ENCODE measurements at regions not wholly inside any gene's neighbourhood (a gene's known extent, or its start where the extent isn't known, plus 50 kb on each side); places are given as distances from the start of the nearest gene placed in this dataset.
"Not testable (repeated sequence)": the region's sequence is repeated elsewhere in the genome, so short reads cannot be mapped to it uniquely, and the experiment has no call there.

GRCh38 chr2:111375320-111375883, 254.7 kb downstream of the BCL2L11 start:
- not testable (repeated sequence) for H2BK120ac ChIP-seq (ENCODE audit: low read depth, low read length, poor library complexity, severe bottlenecking); H3K9me3 Mint-ChIP-seq; H3K4me2 ChIP-seq (ENCODE audit: insufficient read depth, insufficient read length, low read length); H3K27ac ChIP-seq (ENCODE audit: insufficient read length, low read depth, low read length); H3K79me1 ChIP-seq (ENCODE audit: insufficient read depth, low read depth, low read length, poor library complexity, severe bottlenecking); H3K56ac ChIP-seq (ENCODE audit: insufficient read length, low read depth, low read length); H3K4me1 ChIP-seq (ENCODE audit: insufficient read depth, low read length); H3K9me3 ChIP-seq (ENCODE audit: control insufficient read depth, low read depth, low read length); H2AK5ac ChIP-seq (ENCODE audit: insufficient read length, low read length); H3K23ac ChIP-seq (ENCODE audit: insufficient read length, low read depth, low read length); H3K27ac Mint-ChIP-seq; H3K23me2 ChIP-seq (ENCODE audit: insufficient read length, low read depth, low read length, poor library complexity, severe bottlenecking); H3K9ac ChIP-seq (ENCODE audit: extremely low read depth, insufficient read length, low read length); H3K14ac ChIP-seq (ENCODE audit: insufficient read depth, low read length); H4K8ac ChIP-seq (replicated peaks; ENCODE audit: insufficient read length, low read depth, low read length); H3K4ac ChIP-seq (ENCODE audit: low read depth, low read length); H3K4me1 Mint-ChIP-seq; H3T11ph ChIP-seq (ENCODE audit: low read length); H3K36me3 Mint-ChIP-seq (ENCODE audit: insufficient read depth in 1 of 3, low read depth in 3 of 3); H3K27me3 ChIP-seq (ENCODE audit: insufficient read depth, low read length); H3K18ac ChIP-seq (ENCODE audit: insufficient read length, low read depth, low read length); H4K20me1 ChIP-seq (ENCODE audit: control insufficient read depth, insufficient read depth, insufficient read length); H2BK15ac ChIP-seq (ENCODE audit: low read depth, low read length); H2AFZ ChIP-seq (ENCODE audit: low read length); H2BK12ac ChIP-seq (ENCODE audit: insufficient read length, low read depth, low read length); H2BK20ac ChIP-seq (ENCODE audit: low read depth, low read length, poor library complexity, severe bottlenecking); DNase-seq; H3K4me3 Mint-ChIP-seq; H2BK5ac ChIP-seq (ENCODE audit: insufficient read length, low read length); H3K27me3 Mint-ChIP-seq (ENCODE audit: low read depth); H4K91ac ChIP-seq (ENCODE audit: insufficient read length, low read depth, low read length); H3K79me2 ChIP-seq (ENCODE audit: insufficient read depth, low read length); H4K5ac ChIP-seq (ENCODE audit: insufficient read length, low read depth, low read length)
- WGBS (ENCODE audit: extremely low coverage, insufficient read length, low lambda C conversion rate), result no CpG with 5 or more reads among the region's 8 CpGs

- not testable (repeated sequence) for H3K4me1 Mint-ChIP-seq; H2BK20ac ChIP-seq (ENCODE audit: low read depth, low read length, poor library complexity, severe bottlenecking); H3K14ac ChIP-seq (ENCODE audit: insufficient read depth, low read length); H3K56ac ChIP-seq (ENCODE audit: insufficient read length, low read depth, low read length); H3T11ph ChIP-seq (ENCODE audit: low read length); H3K36me3 Mint-ChIP-seq (ENCODE audit: insufficient read depth in 1 of 3, low read depth in 3 of 3); H3K27me3 Mint-ChIP-seq (ENCODE audit: low read depth); H2AK5ac ChIP-seq (ENCODE audit: insufficient read length, low read length); H3K9ac ChIP-seq (ENCODE audit: extremely low read depth, insufficient read length, low read length); H3K27ac Mint-ChIP-seq; H3K9me3 ChIP-seq (ENCODE audit: control insufficient read depth, low read depth, low read length); H3K27me3 ChIP-seq (ENCODE audit: insufficient read depth, low read length); H3K4me2 ChIP-seq (ENCODE audit: insufficient read depth, insufficient read length, low read length); H3K79me1 ChIP-seq (ENCODE audit: insufficient read depth, low read depth, low read length, poor library complexity, severe bottlenecking); H4K8ac ChIP-seq (replicated peaks; ENCODE audit: insufficient read length, low read depth, low read length); H3K23me2 ChIP-seq (ENCODE audit: insufficient read length, low read depth, low read length, poor library complexity, severe bottlenecking); H3K18ac ChIP-seq (ENCODE audit: insufficient read length, low read depth, low read length); DNase-seq; H3K23ac ChIP-seq (ENCODE audit: insufficient read length, low read depth, low read length); H4K20me1 ChIP-seq (ENCODE audit: control insufficient read depth, insufficient read depth, insufficient read length); H2BK120ac ChIP-seq (ENCODE audit: low read depth, low read length, poor library complexity, severe bottlenecking); H2BK12ac ChIP-seq (ENCODE audit: insufficient read length, low read depth, low read length); H3K9me3 Mint-ChIP-seq; H4K5ac ChIP-seq (ENCODE audit: insufficient read length, low read depth, low read length); H3K79me2 ChIP-seq (ENCODE audit: insufficient read depth, low read length); H3K27ac ChIP-seq (ENCODE audit: insufficient read length, low read depth, low read length); H2BK5ac ChIP-seq (ENCODE audit: insufficient read length, low read length); H2AFZ ChIP-seq (ENCODE audit: low read length); H3K4ac ChIP-seq (ENCODE audit: low read depth, low read length); H3K4me3 Mint-ChIP-seq; H4K91ac ChIP-seq (ENCODE audit: insufficient read length, low read depth, low read length); H2BK15ac ChIP-seq (ENCODE audit: low read depth, low read length); H3K4me1 ChIP-seq (ENCODE audit: insufficient read depth, low read length)
- WGBS (ENCODE audit: extremely low coverage, insufficient read length, low lambda C conversion rate), result no CpG with 5 or more reads among the region's 9 CpGs
Observed at GRCh38 chr2:111376272-111376970, 255.7 kb downstream of the BCL2L11 start.

All from H9 (cell line).